ENCODE measurements at regions not wholly inside any gene's neighbourhood (a gene's known extent, or its start where the extent isn't known, plus 50 kb on each side); places are given as distances from the start of the nearest gene placed in this dataset.

DNA sequence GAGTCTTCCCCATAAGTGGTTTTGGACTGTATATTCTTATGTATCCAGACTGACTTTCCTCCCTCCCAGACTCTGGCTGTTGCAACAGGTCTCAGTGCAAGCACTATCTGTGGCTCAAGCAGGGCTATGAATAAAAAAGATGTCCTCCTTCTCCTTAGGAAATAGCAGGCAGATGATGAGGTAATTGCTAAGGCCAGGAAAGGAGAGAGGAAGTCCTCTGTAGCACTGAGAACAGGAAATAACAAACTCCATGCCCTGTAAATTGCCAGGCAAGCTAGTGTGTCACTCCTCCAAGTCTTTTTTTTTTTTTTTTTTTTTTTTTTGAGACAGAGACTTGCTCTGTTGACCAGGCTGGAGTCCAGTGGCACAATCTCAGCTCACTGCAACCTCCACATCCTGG lies 900.1 kb downstream of the TYW1 start:
- TF ChIP-seq, protein P1, sequence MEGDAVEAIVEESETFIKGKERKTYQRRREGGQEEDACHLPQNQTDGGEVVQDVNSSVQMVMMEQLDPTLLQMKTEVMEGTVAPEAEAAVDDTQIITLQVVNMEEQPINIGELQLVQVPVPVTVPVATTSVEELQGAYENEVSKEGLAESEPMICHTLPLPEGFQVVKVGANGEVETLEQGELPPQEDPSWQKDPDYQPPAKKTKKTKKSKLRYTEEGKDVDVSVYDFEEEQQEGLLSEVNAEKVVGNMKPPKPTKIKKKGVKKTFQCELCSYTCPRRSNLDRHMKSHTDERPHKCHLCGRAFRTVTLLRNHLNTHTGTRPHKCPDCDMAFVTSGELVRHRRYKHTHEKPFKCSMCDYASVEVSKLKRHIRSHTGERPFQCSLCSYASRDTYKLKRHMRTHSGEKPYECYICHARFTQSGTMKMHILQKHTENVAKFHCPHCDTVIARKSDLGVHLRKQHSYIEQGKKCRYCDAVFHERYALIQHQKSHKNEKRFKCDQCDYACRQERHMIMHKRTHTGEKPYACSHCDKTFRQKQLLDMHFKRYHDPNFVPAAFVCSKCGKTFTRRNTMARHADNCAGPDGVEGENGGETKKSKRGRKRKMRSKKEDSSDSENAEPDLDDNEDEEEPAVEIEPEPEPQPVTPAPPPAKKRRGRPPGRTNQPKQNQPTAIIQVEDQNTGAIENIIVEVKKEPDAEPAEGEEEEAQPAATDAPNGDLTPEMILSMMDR (conservative IDR thresholded peaks at IDR 0.05; ENCODE audit: low read depth, low read length): no peak
- TF ChIP-seq EZH2 (IDR thresholded peaks at IDR 0.05; ENCODE audit: low read length, unreplicated experiment): no peak
